ENCODE measurements at regions not wholly inside any gene's neighbourhood (a gene's known extent, or its start where the extent isn't known, plus 50 kb on each side); places are given as distances from the start of the nearest gene placed in this dataset.
"Not testable (repeated sequence)": the region's sequence is repeated elsewhere in the genome, so short reads cannot be mapped to it uniquely, and the experiment has no call there.

DNA sequence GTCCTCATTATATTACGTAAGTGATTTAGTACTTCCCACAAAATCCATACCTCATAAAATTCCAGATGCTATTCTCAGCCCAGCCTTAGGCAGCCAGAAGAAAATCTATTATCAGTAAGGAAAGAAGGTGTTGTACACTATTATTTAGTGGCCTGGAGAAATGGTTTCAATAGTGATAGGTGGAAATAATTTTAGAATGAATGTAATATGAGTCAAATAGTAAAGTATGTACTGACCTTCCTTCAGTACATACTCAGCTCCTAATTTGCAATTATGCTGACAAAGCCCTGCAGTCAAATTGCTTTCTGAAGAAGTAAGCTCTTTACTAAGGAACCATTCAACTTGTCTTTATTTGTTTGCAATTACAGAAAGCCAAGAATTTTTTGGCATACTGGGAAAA is 409.2 kb downstream of the HTR1A start:
- no peak for DNase-seq

DNA sequence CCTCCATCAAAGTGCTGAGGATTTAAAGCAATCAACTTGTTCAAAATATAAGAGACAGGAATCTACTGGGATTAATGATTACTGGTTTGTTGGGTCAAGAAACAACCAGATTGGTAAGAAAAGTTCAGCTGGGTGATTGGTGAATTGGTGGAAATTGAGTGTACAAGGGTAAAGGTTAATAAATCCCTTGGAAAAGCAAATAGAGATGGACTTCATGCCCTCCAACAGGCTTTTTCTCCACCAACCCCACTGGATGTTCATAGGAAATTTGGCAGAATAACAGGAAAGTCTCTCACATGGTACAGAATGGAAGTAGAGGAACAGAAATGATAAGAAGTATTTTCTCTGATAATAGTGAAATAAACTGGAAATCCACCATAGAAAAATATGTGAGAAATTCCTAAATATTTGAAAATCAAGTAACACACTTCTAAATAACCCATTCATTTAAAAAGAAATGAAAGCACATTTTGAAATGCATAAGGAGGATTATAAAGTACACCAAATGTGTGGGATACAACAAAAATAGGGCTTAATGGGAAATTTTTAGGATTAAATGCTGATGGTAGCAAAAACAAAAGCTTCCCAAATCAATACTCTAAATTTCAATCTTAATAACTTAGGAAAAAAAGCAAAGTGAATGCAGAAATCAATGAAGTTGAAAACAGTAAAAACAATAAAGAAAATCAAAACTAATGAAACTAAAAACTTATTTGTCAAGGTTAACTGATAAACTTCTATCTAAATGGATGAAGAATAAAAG is 426.2 kb downstream of the HTR1A start:
- DNase-seq, result no peak

DNA sequence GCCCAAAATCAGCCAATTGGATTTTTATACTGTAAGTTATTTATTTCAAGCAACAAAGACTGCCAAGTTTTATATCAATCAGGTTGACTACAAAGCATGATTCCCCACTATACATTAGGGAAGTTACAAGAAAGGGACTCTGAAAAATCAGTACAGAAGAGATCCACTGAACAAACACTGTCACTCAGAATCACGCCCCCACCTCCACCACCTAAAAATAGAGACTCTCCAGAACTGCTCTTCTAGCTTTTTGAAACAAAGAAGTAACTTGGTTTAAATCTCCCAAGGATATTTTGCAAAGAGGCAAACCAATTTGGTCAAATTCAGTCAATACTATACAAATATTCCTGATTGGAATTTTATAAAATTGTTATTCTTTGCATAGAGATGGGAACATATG is 438.0 kb downstream of the HTR1A start:
- DNase-seq, result no peak

DNA sequence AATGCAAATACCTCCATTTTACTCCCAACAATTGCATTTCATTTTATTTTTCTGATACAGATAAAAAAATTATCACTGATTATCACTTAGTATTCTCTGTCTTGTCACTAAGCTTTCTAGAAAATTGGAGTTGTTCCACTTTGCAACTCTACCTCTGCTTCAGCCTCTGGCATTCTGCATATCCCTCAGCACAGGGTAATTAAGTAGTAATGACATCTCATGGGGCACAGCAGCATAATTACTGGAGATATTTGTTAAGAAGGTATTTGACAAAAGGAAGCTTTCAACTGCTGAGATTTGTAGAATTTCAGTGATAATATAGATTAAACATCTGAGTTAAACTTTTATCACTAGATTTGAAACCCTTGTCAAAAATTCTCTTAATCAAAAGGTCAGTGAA is 446.2 kb downstream of the HTR1A start:
- no peak for DNase-seq

DNA sequence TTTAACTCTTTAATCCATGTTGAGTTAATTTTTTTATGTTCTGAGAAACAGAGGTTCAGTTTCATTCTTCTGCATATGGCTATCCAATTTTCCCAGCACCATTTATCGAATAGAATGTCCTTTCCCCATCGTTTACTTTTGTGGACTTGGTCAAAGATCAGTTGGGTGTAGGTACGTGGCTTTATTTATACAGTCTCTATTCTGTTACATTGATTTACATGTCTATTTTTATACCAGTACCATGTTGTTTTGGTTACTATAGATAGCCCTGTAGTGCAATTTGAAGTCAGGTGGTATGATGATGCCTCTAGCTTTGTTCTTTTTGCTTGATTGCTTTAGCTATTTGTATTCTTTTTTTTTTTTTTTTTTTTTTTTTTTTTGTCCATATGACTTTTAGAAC is 462.0 kb downstream of the HTR1A start:
- DNase-seq, result no peak

DNA sequence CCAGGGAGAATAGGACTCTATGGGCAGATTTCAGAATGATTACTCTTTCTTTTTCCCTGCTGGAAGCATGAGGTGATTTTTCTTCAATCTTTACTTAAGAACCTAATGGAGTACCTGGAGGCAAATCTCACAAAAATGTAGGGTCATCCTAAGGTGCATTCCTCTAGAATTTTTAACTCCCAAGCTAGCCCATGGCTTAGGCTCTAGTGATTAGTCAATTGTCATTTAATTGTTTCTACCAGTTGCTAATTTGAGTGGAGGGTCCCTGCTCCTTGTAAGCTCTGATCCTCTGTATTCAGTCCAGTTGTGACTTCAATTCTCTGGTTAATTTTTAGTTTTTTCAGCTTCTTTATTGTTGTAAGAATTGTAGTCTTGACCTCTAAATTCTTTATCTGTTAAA is 467.0 kb downstream of the HTR1A start:
- DNase-seq, result no peak

DNA sequence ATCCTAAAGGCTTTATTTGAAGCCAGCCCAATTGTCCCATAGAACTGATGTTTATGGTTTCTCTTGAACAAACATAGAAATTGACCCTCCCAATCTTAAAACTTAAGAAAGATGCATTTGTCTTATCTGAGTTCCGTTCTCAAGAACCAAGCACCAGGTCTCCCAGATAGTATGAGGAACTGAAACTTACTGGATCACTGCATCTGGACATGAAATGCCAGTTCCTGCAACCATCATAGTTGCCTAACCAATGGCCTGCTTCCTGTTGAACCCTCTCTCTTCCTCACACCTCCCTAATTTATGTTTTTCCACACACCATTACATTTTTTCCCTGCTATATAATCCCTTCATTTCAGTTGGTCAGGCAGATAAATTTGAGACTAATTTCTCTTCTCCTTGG is 478.9 kb downstream of the HTR1A start:
- DNase-seq, result no peak

DNA sequence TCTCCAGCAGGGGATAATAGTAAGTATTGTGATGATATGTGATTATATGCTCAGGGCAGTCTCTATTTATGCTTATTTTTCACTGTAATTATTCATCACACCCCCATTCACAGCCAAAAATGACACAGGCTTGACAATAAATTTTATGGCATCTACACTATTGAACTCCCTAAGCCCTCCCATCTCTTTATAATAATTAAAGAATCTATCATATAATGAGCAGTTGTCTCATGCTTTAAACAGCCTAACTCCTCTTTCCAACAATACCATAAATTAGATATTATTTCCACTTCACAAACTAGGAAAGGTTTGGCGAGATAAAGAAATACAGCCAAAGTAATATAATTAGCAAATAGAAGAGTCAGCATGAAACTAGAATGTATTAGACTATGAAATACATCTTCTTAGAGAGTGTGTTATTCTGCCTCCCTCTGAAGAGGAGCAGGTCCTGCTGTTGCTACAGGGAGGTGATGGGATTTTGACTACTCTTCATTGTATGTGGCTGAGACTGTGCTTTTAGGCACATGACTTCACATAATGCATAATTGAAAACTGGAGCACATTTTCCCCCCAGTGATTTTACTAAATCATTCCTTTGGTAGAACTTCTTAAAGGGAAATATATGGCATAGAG is 488.8 kb downstream of the HTR1A start:
- DNase-seq, result no peak

DNA sequence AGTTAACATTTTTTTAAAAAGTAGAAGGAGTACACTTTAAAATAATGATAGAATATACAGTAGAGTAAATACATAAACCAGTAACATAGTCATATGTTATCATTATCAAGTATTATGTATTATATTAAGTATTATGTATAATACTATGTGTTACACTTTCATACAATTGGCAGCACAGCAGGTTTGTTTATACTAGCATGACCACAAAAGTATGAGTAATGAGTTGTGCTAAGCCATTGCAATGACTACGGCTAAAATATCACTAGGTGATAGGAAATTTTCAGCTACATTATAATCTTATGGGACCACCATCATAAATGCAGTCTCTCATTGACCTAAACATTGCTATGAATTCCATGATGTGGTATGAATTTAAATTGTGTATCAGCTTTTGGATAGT is 506.0 kb downstream of the HTR1A start:
- DNase-seq, result no peak

DNA sequence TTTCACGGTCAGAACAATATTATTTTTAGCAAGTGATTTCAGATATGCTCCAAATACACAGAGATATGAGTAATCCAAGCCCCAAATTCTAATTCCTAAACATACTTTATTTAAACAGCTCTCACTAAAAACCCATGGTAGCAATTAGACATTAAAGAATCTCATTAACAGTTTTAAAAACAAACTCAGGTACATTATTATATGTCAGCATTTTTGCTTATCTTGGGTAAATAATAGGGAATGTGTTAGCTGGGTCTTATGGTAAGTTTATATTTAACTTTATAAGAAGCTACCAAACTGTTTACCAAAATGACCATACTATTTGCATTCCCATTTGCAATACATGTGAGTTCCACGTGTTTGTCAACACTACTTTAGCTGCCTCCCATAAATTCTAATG is 511.1 kb downstream of the HTR1A start:
- no peak for DNase-seq

DNA sequence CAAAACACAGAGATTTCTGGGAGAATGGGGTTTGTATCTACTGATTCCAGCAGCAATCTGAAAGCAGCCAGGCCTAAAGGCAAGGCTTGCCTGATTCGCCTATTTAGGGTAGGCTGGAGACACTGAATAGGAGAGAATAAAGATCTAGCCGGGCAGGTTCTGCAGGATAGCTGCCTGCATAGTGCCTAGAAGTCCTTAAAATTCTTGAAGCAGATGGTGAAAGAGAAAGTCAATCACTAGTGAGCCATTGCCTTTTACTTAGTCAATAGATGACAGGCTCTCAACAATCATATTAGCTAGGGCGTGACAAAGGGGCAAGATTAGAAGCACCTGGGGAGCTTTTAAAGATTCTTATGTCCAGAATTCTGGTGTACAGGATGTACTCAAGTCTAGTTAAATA is 522.7 kb downstream of the HTR1A start:
- DNase-seq, result no peak

DNA sequence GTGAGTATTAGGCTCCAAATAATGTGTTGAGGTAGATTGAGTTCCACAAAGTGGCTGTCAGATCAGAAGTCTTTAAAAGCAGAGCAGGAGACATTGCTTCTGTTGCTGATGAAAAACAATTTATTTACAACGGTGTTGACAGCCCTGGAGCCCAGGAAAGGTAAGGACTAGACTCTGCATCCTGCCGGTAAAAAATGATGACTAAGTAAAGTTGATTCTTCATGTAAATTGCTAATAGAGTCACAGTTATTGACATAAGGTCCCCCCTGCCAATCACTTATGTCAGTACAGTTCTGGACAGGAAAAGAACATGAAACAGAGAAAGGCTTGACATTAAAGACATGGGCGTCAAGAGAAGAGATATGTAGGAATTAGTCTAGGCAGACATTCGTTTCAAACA is 552.5 kb downstream of the HTR1A start:
- no peak for DNase-seq

DNA sequence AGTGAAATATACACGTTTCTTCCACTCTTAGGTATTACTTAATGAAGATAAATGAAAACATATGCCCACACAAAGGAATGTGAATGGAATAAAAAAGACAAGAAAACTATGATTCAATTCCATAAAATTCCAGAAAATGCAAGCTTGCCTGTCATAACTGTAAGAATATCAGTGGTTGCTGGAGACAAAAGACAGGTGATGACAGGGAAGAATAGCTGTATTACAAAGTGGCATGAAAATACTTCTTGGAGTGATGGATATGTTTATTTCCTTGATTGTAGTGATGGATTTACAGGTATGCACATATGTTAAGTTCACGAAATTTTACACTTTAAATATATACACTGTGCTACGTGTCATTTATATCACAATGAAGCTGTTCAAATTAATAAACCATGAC is 553.3 kb downstream of the HTR1A start:
- no peak for DNase-seq

DNA sequence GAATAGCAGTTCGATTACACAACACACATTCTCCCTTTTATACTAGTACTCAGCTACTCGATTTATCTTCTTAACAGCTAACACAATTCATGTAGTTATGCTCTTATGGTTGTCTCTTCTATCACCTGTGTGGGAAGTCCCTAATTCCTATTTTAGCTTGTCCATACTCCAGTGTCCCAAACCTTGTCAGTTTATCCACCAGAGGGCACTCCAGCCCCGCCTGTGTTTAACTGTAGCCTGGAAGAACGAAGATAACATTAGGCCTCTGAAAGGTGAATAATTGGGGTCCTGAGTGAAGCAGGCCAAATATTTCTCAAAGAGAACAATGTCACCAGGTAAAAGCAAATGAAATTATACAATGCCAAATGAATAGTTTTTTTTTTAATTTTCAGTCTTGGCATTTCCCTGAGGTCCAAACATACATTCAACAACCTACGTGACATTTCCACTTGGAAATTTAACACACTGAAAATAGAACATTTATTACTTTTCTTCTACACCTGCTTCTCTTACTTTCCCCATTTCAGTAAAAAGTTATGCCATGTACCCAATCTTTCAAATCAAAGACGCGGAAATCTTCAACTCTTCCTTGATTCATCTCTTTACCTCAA is 560.7 kb downstream of the HTR1A start:
- DNase-seq, result no peak

DNA sequence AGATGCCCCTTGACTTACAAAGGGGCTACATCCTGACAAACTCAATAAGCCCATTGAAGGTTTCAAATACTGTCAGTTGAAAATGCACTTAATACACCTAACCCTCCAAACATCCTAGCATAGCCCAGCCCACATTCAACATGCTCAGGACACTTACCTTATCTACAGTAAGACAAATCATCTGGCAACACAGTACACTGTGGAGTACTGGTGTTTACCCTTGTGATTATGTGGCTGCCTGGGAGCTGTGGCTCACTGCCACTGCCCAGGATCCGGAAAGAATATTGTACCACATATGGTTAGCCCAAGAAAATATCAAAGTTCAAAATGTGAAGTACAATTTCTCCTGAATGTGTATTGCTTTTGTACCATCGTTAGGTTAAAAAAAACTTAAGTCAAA is 562.2 kb downstream of the HTR1A start:
- DNase-seq, result no peak

DNA sequence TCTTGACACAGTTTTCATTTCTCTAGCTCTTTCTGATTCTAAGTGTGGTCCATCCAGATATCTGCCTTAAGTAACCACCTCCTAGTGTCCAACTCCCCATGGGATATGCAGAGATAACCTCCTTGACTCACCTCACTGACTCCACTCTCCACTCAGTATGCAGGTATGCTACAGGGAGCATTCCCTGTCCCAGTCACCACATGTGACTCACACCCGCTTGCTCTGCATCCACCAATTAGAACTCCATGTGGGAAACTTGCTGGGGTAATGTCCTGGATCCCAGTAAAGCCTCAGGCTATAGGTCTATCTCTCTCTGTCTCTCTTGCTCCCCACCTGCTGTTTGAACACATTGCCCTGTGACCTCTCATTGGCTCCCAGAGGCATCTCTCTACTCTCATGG is 563.9 kb downstream of the HTR1A start:
- DNase-seq, result no peak

DNA sequence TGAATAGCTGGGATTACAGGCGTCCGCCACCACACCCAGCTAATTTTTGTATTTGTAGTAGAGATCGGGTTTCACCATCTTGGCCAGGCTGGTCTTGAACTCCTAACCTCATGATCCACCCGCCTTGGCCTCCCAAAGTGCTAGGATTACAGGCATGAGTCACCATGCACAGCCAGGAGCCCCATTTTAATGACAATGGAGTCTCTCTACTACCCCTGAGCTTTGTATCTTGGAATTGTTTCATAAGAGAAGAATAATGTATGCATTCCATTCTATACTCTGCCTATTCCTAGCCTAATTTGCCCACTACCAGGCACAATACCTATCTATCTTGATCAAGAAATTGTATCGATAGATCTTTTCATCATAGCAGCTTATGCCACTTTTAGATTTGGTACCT is 574.1 kb downstream of the HTR1A start:
- DNase-seq, result not testable (repeated sequence)

DNA sequence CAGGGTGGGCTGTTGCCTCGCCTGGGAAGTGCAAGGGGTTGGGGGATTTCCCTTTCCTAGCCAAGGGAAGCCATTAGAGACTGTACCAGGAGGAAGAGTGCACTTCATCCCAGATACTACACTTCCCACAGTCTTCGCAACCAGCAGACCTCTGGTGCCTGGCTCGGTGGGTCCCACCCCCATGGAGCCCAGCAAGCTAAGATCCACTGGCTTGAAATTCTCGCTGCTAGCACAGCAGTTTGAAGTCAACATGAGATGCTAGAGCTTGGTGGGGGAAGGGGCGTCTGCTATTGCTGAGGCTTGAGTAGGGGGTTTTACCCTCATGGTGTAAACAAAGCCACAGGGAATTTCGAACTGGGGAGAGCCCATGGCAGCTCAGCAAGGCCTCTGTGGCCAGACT is 586.4 kb downstream of the HTR1A start:
- no peak for DNase-seq

DNA sequence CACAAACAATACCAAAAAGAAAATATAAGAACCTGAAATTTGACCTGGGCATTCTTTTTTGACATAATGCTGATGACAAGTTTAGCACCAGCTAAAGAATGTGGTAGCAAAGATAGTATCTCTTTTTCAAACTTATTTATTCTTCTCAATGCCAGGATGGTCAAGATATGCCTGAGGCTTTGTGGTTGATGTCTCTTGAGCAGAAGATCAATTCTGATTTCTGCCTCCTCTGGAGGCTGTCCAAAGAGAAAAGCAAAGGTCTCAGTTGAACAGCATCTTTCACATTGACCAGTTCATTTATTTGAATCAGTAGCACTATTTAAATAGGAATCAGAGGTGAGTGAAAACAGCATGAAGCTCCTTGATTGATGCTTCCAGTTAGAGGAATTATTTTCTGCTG is 588.2 kb downstream of the HTR1A start:
- DNase-seq, result no peak

DNA sequence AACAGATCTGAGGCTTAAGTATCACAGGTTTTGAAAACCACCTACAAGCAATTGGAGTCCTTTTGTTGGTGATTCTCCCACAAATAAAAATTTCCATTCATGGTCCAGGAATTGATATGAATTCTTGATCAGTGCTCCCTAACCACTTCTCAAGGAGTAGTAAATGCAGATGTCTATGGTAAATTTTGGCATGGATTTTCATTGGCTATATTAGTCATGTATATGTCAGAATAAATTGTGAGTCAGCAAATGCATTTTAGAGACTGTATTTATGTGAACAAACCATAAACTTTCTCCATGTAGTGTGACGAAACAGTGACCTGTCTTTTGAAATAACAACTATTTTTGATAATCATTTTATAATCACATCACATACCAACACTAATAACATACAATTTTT is 611.1 kb downstream of the HTR1A start:
- DNase-seq, result no peak

DNA sequence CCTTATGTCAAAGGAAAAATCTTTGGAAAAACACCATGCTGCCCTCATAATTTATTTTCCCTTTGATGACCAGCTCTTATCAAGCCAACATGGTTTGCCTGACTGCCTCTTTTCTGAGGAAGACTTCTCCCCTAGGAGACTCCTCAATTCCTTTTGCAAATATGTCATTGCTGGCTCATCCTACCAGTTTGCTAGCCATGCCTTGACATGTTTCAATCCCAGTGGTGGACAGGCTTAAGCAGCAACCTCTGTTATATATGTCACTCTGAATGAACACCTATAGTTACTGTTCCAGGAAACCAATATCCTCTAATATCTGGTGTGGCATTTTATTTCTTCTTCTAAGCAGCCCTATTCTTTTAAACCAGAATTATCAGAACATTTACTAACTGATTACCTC is 615.8 kb downstream of the HTR1A start:
- DNase-seq, result no peak

DNA sequence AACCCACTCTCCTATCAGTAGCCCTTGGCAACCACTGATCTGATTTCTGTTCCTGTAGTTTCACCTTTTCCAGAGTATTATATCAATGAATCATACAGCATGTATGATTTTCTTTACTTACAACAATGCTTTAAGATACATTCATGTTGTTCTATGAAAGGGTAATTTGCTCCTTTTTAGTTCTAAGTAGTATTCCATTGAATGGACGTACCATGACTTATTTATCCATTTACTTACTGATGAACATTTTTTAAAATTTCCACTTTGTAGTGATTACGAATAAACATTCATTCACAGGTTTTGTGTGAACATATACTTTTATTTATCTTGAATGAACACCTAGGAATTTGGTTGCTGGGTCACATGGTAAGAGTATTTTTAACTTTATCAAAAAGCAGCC is 620.8 kb downstream of the HTR1A start:
- DNase-seq, result no peak

DNA sequence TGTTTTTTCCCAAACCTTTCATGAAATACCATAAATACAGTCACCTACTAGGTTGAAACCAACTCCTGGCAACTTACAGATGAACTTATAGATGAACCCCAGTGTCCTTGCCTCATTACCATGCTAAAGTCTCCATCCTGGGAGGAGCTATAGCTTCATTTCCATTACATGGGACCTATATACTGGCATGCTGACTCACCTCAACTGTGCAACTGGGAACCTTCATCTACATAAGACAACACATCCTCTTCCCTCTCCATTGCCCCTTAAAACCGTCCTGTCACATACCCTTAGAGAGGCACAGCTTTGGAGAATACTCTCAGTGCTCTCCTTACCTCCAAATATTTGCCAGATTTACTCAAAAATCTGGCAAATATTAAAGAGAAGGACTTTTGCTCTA is 638.3 kb downstream of the HTR1A start:
- no peak for DNase-seq

DNA sequence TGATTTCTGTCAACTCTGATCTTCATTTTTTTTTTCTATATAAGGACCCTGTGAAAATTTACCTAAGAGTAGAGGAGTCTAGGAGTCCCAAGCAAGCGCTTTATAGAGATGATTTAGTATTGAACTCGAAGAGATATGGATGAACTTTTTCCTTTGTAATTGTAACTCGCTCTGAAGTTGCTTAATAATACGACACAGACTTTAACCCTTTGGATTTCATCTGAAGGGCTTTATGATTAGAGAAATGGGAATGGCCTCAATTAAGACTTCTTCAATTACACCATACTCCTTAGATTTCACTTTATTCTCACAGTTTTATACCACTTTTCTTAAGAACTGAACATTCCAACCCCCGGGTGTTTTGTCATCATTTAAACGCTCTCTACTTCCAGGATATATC is 647.7 kb downstream of the HTR1A start:
- DNase-seq, result no peak

DNA sequence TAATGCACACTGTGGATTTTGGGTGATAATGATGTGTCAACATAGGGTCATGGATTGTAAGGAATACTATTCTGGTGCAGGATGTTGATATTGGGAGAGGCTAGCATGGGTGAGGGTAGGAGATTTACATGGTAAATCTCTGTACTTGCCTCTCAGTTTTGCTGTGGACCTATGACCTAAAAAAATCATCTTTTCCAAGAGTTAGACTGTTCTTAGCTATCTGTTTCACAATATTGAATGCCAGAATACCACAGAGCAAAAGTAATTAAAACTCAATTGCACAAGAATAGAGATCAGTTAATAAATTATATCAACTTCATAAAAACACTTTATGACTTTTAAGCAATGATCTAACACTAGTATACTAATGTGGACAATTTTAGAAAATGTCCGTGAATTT is 651.6 kb downstream of the HTR1A start:
- DNase-seq, result no peak
